Thoracic aorta (tissue), 2 donors: ENCODE measurements at regions not wholly inside any gene's neighbourhood (a gene's known extent, or its start where the extent isn't known, plus 50 kb on each side); places are given as distances from the start of the nearest gene placed in this dataset.

Experiments
- ATAC-seq: fragments of 150-250 bp; one replicate; pipeline ENCODE4 v1.8.0; 2017; ENCODE audit warnings: low read depth; ENCODE audit not compliant: insufficient number of reproducible peaks, low FRiP score
- DNase-seq: peaks from one replicate; pipeline ENCODE4 v3.0.0-alpha.2; 2020; ENCODE audit warnings: low spot score
- H3K27ac ChIP-seq, 2 donors: fragments of 200-600 bp; sonication (generic); 1 replicate in 1 of 2; 2 replicates in 1 of 2; pipeline ENCODE4 v1.5.1; 2016; ENCODE audit warnings: mild to moderate bottlenecking in 2 of 2, moderate library complexity in 2 of 2
- H3K27me3 ChIP-seq: fragments of 200-600 bp; sonication (generic); replicated peaks from 2 replicates; pipeline ENCODE4 v1.6.0; 2016; ENCODE audit warnings: mild to moderate bottlenecking; ENCODE audit not compliant: insufficient read depth
- H3K36me3 ChIP-seq: fragments of 200-600 bp; sonication (generic); one replicate; pipeline ENCODE4 v1.5.1; 2016
- H3K4me1 ChIP-seq, 2 donors: fragments of 200-600 bp; sonication (generic); 1 replicate in 1 of 2; 2 replicates in 1 of 2; pipeline versions ENCODE4 v1.5.1 to v1.6.0; 2016; ENCODE audit warnings: low read depth in 2 of 2, mild to moderate bottlenecking in 1 of 2; ENCODE audit not compliant: control insufficient read depth in 1 of 2
- H3K4me3 ChIP-seq: fragments of 200-600 bp; sonication (generic); 2 replicates; pipeline ENCODE4 v1.5.1; 2016; ENCODE audit warnings: mild to moderate bottlenecking
- H3K9me3 ChIP-seq: fragments of 200-600 bp; sonication (generic); 2 replicates; pipeline ENCODE4 v1.5.1; 2016
- CTCF ChIP-seq: fragments of 200-600 bp; sonication (generic); IDR thresholded peaks from one replicate; pipeline ENCODE4 v1.5.1; 2019; ENCODE audit warnings: antibody characterized with exemption

DNA sequence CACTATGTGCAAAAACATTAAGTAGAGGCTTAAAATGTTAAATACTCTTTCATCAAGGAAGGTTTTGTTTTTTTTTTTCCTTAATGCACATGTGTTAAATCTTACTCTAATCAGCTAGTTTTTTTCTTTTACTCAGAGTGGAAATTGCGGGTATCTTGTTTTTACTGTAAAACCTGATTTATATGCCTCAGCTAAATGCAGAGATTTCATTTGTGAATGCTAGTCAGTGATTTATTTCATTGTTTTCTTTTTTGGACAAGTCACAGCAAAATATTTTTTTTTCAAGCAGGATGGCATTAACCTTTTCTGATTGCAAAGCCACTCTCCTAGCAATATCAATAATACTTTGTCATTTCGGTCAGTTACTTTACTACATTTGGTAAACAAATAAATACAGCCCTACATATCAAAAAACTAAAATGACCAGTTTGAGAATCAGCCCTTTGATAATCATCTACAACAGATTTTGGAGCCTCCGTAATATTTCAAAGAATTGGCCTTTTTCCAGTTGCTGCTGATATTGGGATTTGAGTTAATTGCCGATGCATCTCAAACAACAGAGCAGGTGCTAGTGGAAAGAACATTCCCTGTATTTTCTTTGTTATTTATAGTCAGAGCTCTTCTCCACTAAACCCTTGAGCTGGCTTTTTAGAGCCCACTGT is 579.2 kb upstream of the ZNF608 start:
- ATAC-seq: no peak
- DNase-seq: no peak
- H3K27ac ChIP-seq: no peak overlapping the region
- no peaks in the 10 kb centered on the region for H3K9me3 ChIP-seq
- H3K36me3 ChIP-seq: no peaks in the 10 kb centered on the region
- no peaks in the 10 kb centered on the region for H3K4me1 ChIP-seq
- H3K27me3 ChIP-seq: no peaks in the 10 kb centered on the region
- no peak overlapping the region for H3K4me3 ChIP-seq
- no peak for TF ChIP-seq CTCF

DNA sequence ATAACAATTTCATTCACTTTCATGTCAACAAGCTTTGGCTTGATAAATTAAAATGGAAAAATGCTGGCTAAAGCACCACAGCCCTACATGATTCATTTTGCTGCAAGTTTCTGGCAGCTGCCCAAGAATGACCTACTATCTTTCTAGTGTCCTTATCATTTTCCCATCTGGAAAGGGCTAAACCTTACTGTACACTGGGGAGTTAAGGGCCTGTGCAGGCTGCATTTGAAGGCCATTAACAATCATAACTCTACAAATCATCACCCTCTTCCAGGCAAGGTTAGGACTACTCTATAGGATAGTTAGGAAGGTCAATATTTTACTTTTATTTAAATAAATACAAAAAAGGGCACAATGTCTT is 579.7 kb upstream of the ZNF608 start:
- ATAC-seq (no peak), DNase-seq (no peak)
- no peak for TF ChIP-seq CTCF
- Histone ChIP-seq H3K36me3 (no peaks in the 10 kb centered on the region), H3K9me3 (no peaks in the 10 kb centered on the region), H3K27ac (no peak overlapping the region), H3K4me1 (no peaks in the 10 kb centered on the region), H3K4me3 (no peak overlapping the region), H3K27me3 (no peaks in the 10 kb centered on the region)

DNA sequence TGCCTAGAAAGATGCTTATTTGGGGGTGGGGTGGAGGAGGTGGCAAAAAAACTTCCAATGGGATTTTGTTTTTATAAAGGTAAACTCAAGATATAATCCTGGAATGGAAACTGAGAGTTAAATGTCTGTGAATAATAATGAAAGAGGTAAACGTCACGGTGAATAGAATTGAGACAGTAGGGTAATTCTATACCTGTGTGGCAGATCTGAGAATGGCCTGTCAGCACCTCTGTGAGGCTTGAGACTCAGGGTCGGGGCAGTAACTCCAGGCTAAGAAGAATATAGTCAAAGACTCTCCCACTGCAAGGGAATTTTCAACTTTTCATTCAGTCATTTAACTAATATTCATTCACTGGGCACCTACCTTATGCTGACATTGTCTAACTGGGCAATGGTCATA is 581.2 kb upstream of the ZNF608 start:
- Histone ChIP-seq H3K4me1 (peaks cover 0 to 3% of the 10 kb centered on the region in 2 donors), H3K4me3 (no peak overlapping the region), H3K9me3 (no peaks in the 10 kb centered on the region), H3K27me3 (no peaks in the 10 kb centered on the region), H3K27ac (no peak overlapping the region), H3K36me3 (no peaks in the 10 kb centered on the region)
- ATAC-seq (no peak), DNase-seq (no peak)
- no peak for TF ChIP-seq CTCF

- Histone ChIP-seq H3K27me3 (no peaks in the 10 kb centered on the region), H3K36me3 (no peaks in the 10 kb centered on the region), H3K4me1 (peaks cover 7 to 11% of the 10 kb centered on the region in 2 donors), H3K27ac (no peak overlapping the region), H3K9me3 (no peaks in the 10 kb centered on the region), H3K4me3 (no peak overlapping the region)
- ATAC-seq: no peak
- TF ChIP-seq CTCF: no peak
- DNase-seq: no peak
These were observed 585.7 kb upstream of the ZNF608 start for GRCh38 chr5:125331987-125332598.

DNA sequence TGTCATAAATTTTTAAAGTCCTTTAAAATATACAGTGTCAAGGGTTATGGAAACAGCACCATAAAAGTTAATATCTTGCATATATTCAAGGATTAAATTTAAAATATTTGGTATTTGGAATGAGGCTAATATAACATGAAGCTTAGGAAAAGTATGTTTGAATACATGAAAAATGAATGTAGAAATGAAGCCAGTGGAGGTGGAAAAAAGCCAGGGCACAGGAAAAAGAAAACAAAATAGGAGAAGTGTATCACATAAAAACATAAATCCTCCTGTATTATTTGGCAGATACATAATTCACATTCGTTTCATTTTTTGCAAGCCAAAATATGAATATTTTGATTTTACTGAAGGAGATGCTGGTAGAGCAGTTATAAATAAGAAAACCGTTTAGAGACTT is 587.0 kb upstream of the ZNF608 start:
- ATAC-seq: no peak
- no peak for TF ChIP-seq CTCF
- H3K4me1 ChIP-seq: peaks cover 7 to 11% of the 10 kb centered on the region in 2 donors

More for the DNA sequence above, 587.0 kb upstream of the ZNF608 start:
- DNase-seq: no peak
- Histone ChIP-seq H3K36me3 (no peaks in the 10 kb centered on the region), H3K9me3 (no peaks in the 10 kb centered on the region), H3K27me3 (no peaks in the 10 kb centered on the region), H3K4me3 (no peak overlapping the region), H3K27ac (no peak overlapping the region)
